Hematopoietic multipotent progenitor cell treated with erythropoietin and hydrocortisone succinate and interleukin-3 and kit ligand, for 8 days (in vitro differentiated cells): ENCODE measurements at regions not wholly inside any gene's neighbourhood (a gene's known extent, or its start where the extent isn't known, plus 50 kb on each side); places are given as distances from the start of the nearest gene placed in this dataset.
"Not testable (repeated sequence)": the region's sequence is repeated elsewhere in the genome, so short reads cannot be mapped to it uniquely, and the experiment has no call there.

Experiments used
- DNase-seq: peaks from one replicate; pipeline ENCODE4 v3.0.0-alpha.2; 2015

GRCh38 chr5:131001507-131001906 lies 163.5 kb downstream of the HINT1 start:
- no peak for DNase-seq

- no peak for DNase-seq
These were observed 164.8 kb downstream of the HINT1 start for GRCh38 chr5:131000289-131000688.

- DNase-seq: not testable (repeated sequence)
These were observed 168.3 kb downstream of the HINT1 start for GRCh38 chr5:130996720-130997119.

- no peak for DNase-seq
These were observed 169.2 kb downstream of the HINT1 start for GRCh38 chr5:130995851-130996250.

GRCh38 chr5:130995254-130995515 lies 169.9 kb downstream of the HINT1 start:
- no peak for DNase-seq

GRCh38 chr5:130994496-130995253 lies 170.4 kb downstream of the HINT1 start:
- DNase-seq: no peak

GRCh38 chr5:130992621-130993020 lies 172.4 kb downstream of the HINT1 start:
- no peak for DNase-seq

GRCh38 chr5:130992095-130992494 lies 173.0 kb downstream of the HINT1 start:
- DNase-seq: no peak

GRCh38 chr5:130985776-130986175 lies 179.3 kb downstream of the HINT1 start:
- DNase-seq: no peak

GRCh38 chr5:130981663-130982062 lies 183.4 kb downstream of the HINT1 start:
- no peak for DNase-seq

- no peak for DNase-seq
These were observed 186.6 kb downstream of the HINT1 start for GRCh38 chr5:130978475-130978874.

GRCh38 chr5:130976493-130976892 lies 188.6 kb downstream of the HINT1 start:
- no peak for DNase-seq

GRCh38 chr5:130975847-130976246 lies 189.2 kb downstream of the HINT1 start:
- no peak for DNase-seq

- no peak for DNase-seq
These were observed 189.8 kb downstream of the HINT1 start for GRCh38 chr5:130975299-130975698.

- DNase-seq: no peak
These were observed 190.9 kb downstream of the HINT1 start for GRCh38 chr5:130974021-130974683.

GRCh38 chr5:130966990-130967525 lies 198.0 kb downstream of the HINT1 start:
- no peak for DNase-seq

- DNase-seq: no peak
These were observed 199.1 kb downstream of the HINT1 start for GRCh38 chr5:130965920-130966319.

GRCh38 chr5:130965360-130965759 lies 199.7 kb downstream of the HINT1 start:
- no peak for DNase-seq

- no peak for DNase-seq
These were observed 200.5 kb downstream of the HINT1 start for GRCh38 chr5:130964231-130965202.

GRCh38 chr5:130963798-130964197 lies 201.3 kb downstream of the HINT1 start:
- DNase-seq: no peak

- DNase-seq: no peak
These were observed 207.9 kb downstream of the HINT1 start for GRCh38 chr5:130957151-130957550.

GRCh38 chr5:130955041-130955440 lies 210.0 kb downstream of the HINT1 start:
- DNase-seq: peak; percentile 5

GRCh38 chr5:130954336-130954735 lies 210.7 kb downstream of the HINT1 start:
- no peak for DNase-seq
